Smooth muscle cell (in vitro differentiated cells): ENCODE measurements at regions not wholly inside any gene's neighbourhood (a gene's known extent, or its start where the extent isn't known, plus 50 kb on each side); places are given as distances from the start of the nearest gene placed in this dataset.

Source experiments
- DNase-seq: peaks from one replicate; lab custom pipeline; 2025; ENCODE audit not compliant: unreplicated experiment; lab: John Stamatoyannopoulos, UW
- H2AFZ ChIP-seq: fragments of 200-600 bp; sonication (generic); 2 replicates; pipeline ENCODE4 v1.6.0; 2016; ENCODE audit warnings: antibody characterized with exemption, low read depth, mild to moderate bottlenecking
- H3F3A ChIP-seq: fragments of 200-600 bp; sonication (generic); 2 replicates; pipeline ENCODE4 v1.6.0; 2017; ENCODE audit warnings: antibody characterized with exemption, low read depth
- H3K27ac ChIP-seq: fragments of 200-600 bp; sonication (generic); 2 replicates; pipeline ENCODE4 v1.5.1; 2016; ENCODE audit warnings: low read depth, mild to moderate bottlenecking
- H3K27me3 ChIP-seq: fragments of 200-600 bp; sonication (generic); 2 replicates; pipeline ENCODE4 v1.6.1; 2016; ENCODE audit warnings: low read depth, mild to moderate bottlenecking
- H3K36me3 ChIP-seq: fragments of 200-600 bp; sonication (generic); 2 replicates; pipeline ENCODE4 v1.5.1; 2016; ENCODE audit warnings: low read depth
- H3K4me1 ChIP-seq: fragments of 200-600 bp; sonication (generic); 2 replicates; pipeline ENCODE4 v1.5.1; 2016; ENCODE audit warnings: low read depth
- H3K4me2 ChIP-seq: fragments of 200-600 bp; sonication (generic); 2 replicates; pipeline ENCODE4 v1.6.0; 2016; ENCODE audit warnings: mild to moderate bottlenecking
- H3K4me3 ChIP-seq: fragments of 200-600 bp; sonication (generic); 2 replicates; pipeline ENCODE4 v1.5.1; 2016; ENCODE audit warnings: mild to moderate bottlenecking
- H3K79me2 ChIP-seq: fragments of 200-600 bp; sonication (generic); 2 replicates; pipeline ENCODE4 v1.6.0; 2016; ENCODE audit warnings: low read depth, mild to moderate bottlenecking
- H3K9ac ChIP-seq: fragments of 200-600 bp; sonication (generic); 2 replicates; pipeline ENCODE4 v1.6.0; 2016; ENCODE audit warnings: low read depth
- H3K9me3 ChIP-seq: fragments of 200-600 bp; sonication (generic); replicated peaks from 2 replicates; pipeline ENCODE4 v1.5.1; 2016; ENCODE audit warnings: low read depth
- H4K20me1 ChIP-seq: fragments of 200-600 bp; sonication (generic); 2 replicates; pipeline ENCODE4 v1.6.0; 2016; ENCODE audit warnings: low read depth
- WGBS: methylation state at CpG from one replicate; pipeline ENCODE4 v1.1.7; 2016; ENCODE audit warnings: low lambda C conversion rate; 5-methylcytosine and 5-hydroxymethylcytosine counted together
- TF ChIP-seq, protein P1 (sequence below): fragments of 200-600 bp; sonication (generic); IDR thresholded peaks from 2 replicates; pipeline ENCODE4 v1.5.1; 2017; ENCODE audit warnings: borderline replicate concordance, mild to moderate bottlenecking, antibody characterized with exemption; ENCODE audit not compliant: insufficient read depth, poor library complexity, severe bottlenecking

DNA sequence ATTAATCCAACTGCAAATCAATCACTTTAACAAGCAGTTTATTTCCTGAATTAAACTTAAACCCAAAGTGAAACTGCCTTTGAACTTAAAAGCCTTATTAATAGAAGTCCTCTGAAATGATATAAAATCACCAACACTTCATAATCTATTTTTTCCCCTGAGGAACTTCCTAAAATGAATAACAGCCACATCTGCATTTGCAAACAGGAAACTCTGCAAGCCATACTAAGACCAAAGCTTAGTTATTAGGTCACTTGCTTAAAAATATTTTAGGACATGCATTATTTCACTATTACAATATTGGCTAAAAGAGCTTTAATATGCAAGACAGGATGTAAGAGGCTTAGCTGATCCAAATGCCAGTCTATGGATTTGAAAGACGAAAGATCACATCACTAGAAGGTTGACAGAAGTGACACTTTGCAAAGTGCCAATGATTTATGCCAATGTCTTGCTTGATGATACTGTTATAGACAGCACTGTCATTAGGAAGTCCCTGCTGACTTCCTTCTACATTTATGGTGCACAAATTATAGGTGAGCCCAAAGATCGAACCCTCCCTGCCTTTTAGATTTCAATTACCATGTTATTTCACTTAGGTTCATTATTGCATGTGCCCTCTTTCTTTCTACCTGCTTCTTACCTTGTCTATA lies 99.9 kb upstream of the SKAP2 start:
- Histone ChIP-seq H3K79me2 (no peaks in the 10 kb centered on the region), H3K9ac (no peak overlapping the region), H3K27me3 (no peaks in the 10 kb centered on the region), H3K36me3 (no peaks in the 10 kb centered on the region), H4K20me1 (no peaks in the 10 kb centered on the region), H3K4me2 (no peak overlapping the region), H2AFZ (no peak overlapping the region), H3F3A (no peaks in the 10 kb centered on the region), H3K27ac (no peak overlapping the region), H3K9me3 (no peaks in the 10 kb centered on the region), H3K4me1 (no peaks in the 10 kb centered on the region), H3K4me3 (no peak overlapping the region)
- WGBS, result 87% methylated on average over 2 of the region's 2 CpGs
- DNase-seq, result no peak
- TF ChIP-seq, protein P1, sequence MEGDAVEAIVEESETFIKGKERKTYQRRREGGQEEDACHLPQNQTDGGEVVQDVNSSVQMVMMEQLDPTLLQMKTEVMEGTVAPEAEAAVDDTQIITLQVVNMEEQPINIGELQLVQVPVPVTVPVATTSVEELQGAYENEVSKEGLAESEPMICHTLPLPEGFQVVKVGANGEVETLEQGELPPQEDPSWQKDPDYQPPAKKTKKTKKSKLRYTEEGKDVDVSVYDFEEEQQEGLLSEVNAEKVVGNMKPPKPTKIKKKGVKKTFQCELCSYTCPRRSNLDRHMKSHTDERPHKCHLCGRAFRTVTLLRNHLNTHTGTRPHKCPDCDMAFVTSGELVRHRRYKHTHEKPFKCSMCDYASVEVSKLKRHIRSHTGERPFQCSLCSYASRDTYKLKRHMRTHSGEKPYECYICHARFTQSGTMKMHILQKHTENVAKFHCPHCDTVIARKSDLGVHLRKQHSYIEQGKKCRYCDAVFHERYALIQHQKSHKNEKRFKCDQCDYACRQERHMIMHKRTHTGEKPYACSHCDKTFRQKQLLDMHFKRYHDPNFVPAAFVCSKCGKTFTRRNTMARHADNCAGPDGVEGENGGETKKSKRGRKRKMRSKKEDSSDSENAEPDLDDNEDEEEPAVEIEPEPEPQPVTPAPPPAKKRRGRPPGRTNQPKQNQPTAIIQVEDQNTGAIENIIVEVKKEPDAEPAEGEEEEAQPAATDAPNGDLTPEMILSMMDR, result no peak

DNA sequence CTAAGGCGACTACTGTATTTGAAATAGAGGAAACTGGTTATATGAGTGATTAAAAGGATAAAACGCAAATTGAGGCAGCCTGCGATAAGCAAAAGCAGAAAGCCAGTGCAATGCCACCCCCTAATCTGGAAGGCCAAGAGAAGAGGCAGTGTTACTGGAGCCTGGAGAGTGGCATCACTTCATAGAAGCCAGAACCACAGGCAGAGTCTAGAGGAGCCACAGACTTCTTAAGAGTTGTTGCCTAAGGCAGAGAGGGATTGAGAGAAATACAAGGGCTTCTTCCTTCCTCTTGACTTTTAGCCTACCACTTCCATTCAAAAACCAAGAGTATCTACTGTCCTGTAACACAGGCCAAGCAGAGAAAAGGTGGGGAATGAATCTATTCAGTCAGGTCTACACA lies 94.9 kb upstream of the SKAP2 start:
- Histone ChIP-seq H3K4me3 (no peak overlapping the region), H3K4me2 (no peak overlapping the region), H3K36me3 (no peaks in the 10 kb centered on the region), H3K27ac (no peak overlapping the region), H4K20me1 (no peaks in the 10 kb centered on the region), H3F3A (no peaks in the 10 kb centered on the region), H3K79me2 (no peaks in the 10 kb centered on the region), H2AFZ (no peak overlapping the region), H3K4me1 (no peaks in the 10 kb centered on the region), H3K9ac (no peak overlapping the region), H3K27me3 (no peaks in the 10 kb centered on the region), H3K9me3 (no peaks in the 10 kb centered on the region)
- TF ChIP-seq, protein P1, result no peak
- no peak for DNase-seq
- WGBS, result 82% methylated on average over 3 of the region's 3 CpGs

DNA sequence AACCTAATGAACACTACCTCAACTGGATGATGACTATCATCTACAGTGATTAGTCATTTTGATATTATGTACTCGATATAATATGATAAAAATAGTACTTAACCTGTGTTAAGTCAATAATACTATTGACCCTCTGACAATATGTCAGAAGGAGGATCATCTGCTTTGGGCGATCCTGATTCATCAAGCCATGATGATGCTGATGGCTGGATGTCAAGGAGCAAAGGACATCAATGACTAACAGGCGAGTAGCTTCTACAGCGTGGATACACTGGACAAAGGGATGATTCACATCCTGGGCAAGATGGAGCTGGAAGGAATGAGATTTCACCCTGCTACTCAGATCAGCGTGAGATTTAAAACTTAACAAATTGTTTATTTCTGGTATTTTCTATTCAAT lies 94.4 kb upstream of the SKAP2 start:
- no peak for DNase-seq
- no peaks in the 10 kb centered on the region for H3K27me3 ChIP-seq
- no peak overlapping the region for H3K9ac ChIP-seq
- no peaks in the 10 kb centered on the region for H3K36me3 ChIP-seq
- 72% methylated on average over 5 of the region's 5 CpGs for WGBS
- H3K4me1 ChIP-seq, result no peaks in the 10 kb centered on the region
- H3K4me2 ChIP-seq, result no peak overlapping the region
- H2AFZ ChIP-seq, result no peak overlapping the region
- no peaks in the 10 kb centered on the region for H3K9me3 ChIP-seq
- no peaks in the 10 kb centered on the region for H3K79me2 ChIP-seq
- TF ChIP-seq, protein P1, result no peak
- no peak overlapping the region for H3K27ac ChIP-seq
- no peaks in the 10 kb centered on the region for H3F3A ChIP-seq
- no peaks in the 10 kb centered on the region for H4K20me1 ChIP-seq
- H3K4me3 ChIP-seq, result no peak overlapping the region

DNA sequence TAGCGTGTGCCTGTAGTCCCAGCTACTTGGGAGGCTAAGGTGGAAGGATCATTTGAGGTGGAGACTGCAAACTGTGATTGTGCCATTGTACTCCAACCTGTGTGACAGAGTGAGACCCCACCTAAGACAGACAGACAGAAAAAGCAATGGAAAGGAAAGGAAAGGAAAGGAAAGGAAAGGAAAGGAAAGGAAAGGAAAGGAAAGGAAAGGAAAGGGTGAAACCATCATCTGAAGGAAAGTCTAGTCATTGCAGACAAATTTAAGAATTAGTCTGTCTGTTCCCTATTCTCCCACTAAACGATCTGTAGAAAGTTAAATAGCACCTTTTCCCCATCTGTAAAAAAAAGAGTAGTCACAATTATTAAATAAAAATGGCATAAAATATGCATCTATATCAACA lies 91.1 kb upstream of the SKAP2 start:
- no peaks in the 10 kb centered on the region for H3K79me2 ChIP-seq
- no peaks in the 10 kb centered on the region for H3K9me3 ChIP-seq
- TF ChIP-seq, protein P1, result no peak
- H4K20me1 ChIP-seq, result no peaks in the 10 kb centered on the region
- H3F3A ChIP-seq, result no peaks in the 10 kb centered on the region
- peaks cover 6% of the 10 kb centered on the region for H3K4me1 ChIP-seq
- H3K4me3 ChIP-seq, result no peak overlapping the region
- no peak for DNase-seq
- no peak overlapping the region for H3K9ac ChIP-seq
- WGBS, result 90% methylated on average over 2 of the region's 2 CpGs
- no peaks in the 10 kb centered on the region for H3K27me3 ChIP-seq
- no peak overlapping the region for H3K4me2 ChIP-seq
- H2AFZ ChIP-seq, result no peak overlapping the region
- H3K36me3 ChIP-seq, result no peaks in the 10 kb centered on the region
- no peak overlapping the region for H3K27ac ChIP-seq
